ENCODE measurements at regions not wholly inside any gene's neighbourhood (a gene's known extent, or its start where the extent isn't known, plus 50 kb on each side); places are given as distances from the start of the nearest gene placed in this dataset.
A peak's percentile ranks its signal among the peaks of the same experiment; 100 is the strongest.
"Not testable (repeated sequence)": the region's sequence is repeated elsewhere in the genome, so short reads cannot be mapped to it uniquely, and the experiment has no call there.

DNA sequence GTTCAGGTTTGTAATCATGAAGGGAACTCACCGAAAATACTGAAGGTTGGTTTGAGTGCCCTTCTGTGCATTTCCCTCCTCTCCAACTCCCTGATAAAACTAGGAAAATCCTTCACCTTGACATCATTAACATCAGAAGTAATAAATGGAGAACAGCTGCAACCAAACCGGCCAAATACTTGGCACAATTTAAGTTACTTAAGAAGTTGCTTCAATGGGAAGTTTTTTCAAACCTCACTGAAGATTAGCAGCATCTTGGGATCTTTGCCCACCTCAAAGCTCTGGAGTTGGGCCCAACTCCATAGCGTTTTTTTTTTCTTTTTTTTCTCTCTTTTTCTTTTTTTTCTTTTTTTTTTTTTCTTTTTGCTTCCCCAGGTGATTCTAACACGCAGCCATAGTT lies 784.8 kb downstream of the KCNA4 start:
- Mint-ChIP-seq H3K27ac (ENCODE audit: unreplicated experiment) (no peak overlapping the region), H3K4me3 (ENCODE audit: unreplicated experiment) (no peak overlapping the region), H3K9me3 (ENCODE audit: unreplicated experiment) (no peaks in the 10 kb centered on the region), H3K27me3 (ENCODE audit: unreplicated experiment) (no peaks in the 10 kb centered on the region), H3K4me1 (ENCODE audit: low read depth, unreplicated experiment) (peaks cover 4% of the 10 kb centered on the region), H3K36me3 (ENCODE audit: unreplicated experiment) (no peaks in the 10 kb centered on the region)
- DNase-seq = no peak
- TF ChIP-seq, protein P1, sequence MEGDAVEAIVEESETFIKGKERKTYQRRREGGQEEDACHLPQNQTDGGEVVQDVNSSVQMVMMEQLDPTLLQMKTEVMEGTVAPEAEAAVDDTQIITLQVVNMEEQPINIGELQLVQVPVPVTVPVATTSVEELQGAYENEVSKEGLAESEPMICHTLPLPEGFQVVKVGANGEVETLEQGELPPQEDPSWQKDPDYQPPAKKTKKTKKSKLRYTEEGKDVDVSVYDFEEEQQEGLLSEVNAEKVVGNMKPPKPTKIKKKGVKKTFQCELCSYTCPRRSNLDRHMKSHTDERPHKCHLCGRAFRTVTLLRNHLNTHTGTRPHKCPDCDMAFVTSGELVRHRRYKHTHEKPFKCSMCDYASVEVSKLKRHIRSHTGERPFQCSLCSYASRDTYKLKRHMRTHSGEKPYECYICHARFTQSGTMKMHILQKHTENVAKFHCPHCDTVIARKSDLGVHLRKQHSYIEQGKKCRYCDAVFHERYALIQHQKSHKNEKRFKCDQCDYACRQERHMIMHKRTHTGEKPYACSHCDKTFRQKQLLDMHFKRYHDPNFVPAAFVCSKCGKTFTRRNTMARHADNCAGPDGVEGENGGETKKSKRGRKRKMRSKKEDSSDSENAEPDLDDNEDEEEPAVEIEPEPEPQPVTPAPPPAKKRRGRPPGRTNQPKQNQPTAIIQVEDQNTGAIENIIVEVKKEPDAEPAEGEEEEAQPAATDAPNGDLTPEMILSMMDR (IDR thresholded peaks at IDR 0.05; ENCODE audit: partially characterized antibody, unreplicated experiment) = no peak

DNA sequence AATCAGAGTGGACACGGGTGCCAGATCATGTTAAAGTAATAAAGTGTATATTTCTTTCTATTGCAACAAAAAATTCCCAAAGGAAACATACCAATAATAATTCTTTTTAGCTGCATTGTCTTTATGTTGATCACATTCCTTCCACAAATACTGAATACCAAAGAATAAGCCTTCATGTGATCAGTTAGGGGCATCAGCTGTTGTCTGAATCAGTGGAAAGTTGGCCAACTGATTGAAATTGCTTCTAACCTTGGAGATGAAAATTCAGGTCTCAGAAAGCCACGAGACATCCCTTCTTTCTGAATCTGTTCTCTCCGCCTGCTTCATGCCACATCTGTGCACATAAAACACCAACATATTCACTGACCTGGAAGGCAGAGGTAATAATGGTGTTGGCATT lies 785.2 kb downstream of the KCNA4 start:
- Mint-ChIP-seq H3K27me3 (ENCODE audit: unreplicated experiment) (no peaks in the 10 kb centered on the region), H3K4me1 (ENCODE audit: low read depth, unreplicated experiment) (peaks cover 4% of the 10 kb centered on the region), H3K4me3 (ENCODE audit: unreplicated experiment) (no peak overlapping the region), H3K9me3 (ENCODE audit: unreplicated experiment) (no peaks in the 10 kb centered on the region), H3K36me3 (ENCODE audit: unreplicated experiment) (no peaks in the 10 kb centered on the region), H3K27ac (ENCODE audit: unreplicated experiment) (no peak overlapping the region)
- TF ChIP-seq, protein P1 (IDR thresholded peaks at IDR 0.05; ENCODE audit: partially characterized antibody, unreplicated experiment) = no peak
- no peak for DNase-seq

DNA sequence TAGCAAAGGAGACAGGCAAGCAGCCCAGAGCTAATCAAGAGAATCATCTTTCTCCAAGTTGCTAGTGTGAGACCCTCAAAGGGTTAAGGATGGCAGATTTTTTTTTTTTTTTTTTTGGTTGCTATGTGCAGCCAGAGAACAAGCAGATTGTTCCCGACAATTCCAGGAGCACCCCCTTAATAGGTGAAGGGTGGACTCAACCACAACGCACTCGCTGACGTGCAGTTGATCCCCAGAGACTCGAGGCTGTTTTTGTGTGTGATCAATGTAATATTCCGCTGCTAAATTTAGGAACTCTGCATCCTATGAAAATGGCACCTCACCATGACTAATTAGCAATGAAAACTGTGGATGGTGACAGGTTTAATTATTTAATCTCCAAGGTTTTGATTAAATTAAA lies 789.0 kb downstream of the KCNA4 start:
- peaks cover 11% of the 10 kb centered on the region for H3K36me3 Mint-ChIP-seq (ENCODE audit: unreplicated experiment)
- peak; percentile 40 for DNase-seq
- peaks cover 11% of the 10 kb centered on the region for H3K4me1 Mint-ChIP-seq (ENCODE audit: low read depth, unreplicated experiment)
- H3K27me3 Mint-ChIP-seq (ENCODE audit: unreplicated experiment) = no peaks in the 10 kb centered on the region
- H3K9me3 Mint-ChIP-seq (ENCODE audit: unreplicated experiment) = peaks cover 4% of the 10 kb centered on the region
- no peak overlapping the region for H3K27ac Mint-ChIP-seq (ENCODE audit: unreplicated experiment)
- no peak overlapping the region for H3K4me3 Mint-ChIP-seq (ENCODE audit: unreplicated experiment)
- TF ChIP-seq, protein P1 (IDR thresholded peaks at IDR 0.05; ENCODE audit: partially characterized antibody, unreplicated experiment) = no peak

DNA sequence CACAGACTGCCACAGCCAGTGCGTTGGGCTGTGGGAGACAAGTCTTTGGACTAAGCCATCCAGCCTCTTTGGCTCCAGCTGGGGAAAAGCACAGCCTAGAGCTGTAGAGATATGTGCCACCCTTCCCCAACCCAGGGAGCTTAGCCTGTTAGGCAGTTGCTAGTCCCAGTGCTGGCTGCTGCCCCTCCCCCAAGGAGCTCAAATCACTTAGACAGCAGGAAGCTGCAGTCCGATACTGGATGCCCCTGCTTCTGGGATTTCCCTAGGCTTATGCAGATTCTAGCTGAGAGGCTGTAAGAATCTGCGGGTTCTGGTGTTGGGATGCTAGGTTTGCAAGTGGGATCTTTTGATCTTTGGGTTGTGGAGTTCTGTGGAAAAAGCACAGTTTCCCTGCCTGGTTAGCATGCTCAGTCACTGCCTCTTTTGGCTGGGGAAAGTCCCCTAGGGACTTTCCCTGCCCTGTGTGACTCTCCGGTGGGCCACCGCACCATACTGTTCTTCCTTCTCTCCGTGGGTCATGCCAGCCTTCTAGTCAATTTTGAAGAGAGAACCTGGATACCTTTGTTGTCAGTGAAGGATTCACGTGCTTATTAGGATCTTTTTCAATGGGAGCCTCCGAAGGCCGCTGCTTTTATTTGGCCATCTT lies 792.0 kb downstream of the KCNA4 start:
- peak; percentile 41 for DNase-seq
- no peaks in the 10 kb centered on the region for H3K27me3 Mint-ChIP-seq (ENCODE audit: unreplicated experiment)
- peaks cover 4% of the 10 kb centered on the region for H3K9me3 Mint-ChIP-seq (ENCODE audit: unreplicated experiment)
- H3K4me3 Mint-ChIP-seq (ENCODE audit: unreplicated experiment) = no peak overlapping the region
- H3K36me3 Mint-ChIP-seq (ENCODE audit: unreplicated experiment) = peaks cover 11% of the 10 kb centered on the region
- H3K4me1 Mint-ChIP-seq (ENCODE audit: low read depth, unreplicated experiment) = peaks cover 11% of the 10 kb centered on the region
- TF ChIP-seq, protein P1 (IDR thresholded peaks at IDR 0.05; ENCODE audit: partially characterized antibody, unreplicated experiment) = no peak
- H3K27ac Mint-ChIP-seq (ENCODE audit: unreplicated experiment) = no peak overlapping the region

DNA sequence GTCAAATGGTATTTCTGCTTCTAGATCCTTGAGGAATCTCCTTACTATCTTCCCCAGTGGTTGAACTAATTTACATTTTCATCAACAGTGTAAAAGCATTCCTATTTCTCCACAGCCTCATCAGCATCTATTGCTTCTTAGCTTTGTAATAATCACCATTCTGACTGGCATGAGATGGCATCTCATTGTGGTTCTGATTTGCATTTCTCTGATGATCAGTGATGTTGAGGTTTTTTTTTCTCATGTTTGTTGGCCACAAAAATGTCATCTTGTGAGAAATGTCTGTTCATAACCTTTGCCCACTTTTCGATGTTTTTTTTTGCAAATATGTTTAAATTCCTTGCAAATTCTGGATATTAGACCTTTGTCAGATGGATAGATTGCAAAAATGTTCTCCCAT lies 797.3 kb downstream of the KCNA4 start:
- H3K27me3 Mint-ChIP-seq (ENCODE audit: unreplicated experiment); H3K27ac Mint-ChIP-seq (ENCODE audit: unreplicated experiment); DNase-seq; H3K4me3 Mint-ChIP-seq (ENCODE audit: unreplicated experiment); H3K9me3 Mint-ChIP-seq (ENCODE audit: unreplicated experiment); H3K4me1 Mint-ChIP-seq (ENCODE audit: low read depth, unreplicated experiment): not testable (repeated sequence)
- H3K36me3 Mint-ChIP-seq (ENCODE audit: unreplicated experiment) = peaks cover 11% of the 10 kb centered on the region

Data from glutamatergic neuron (in vitro differentiated cells).